ENCODE measurements at regions not wholly inside any gene's neighbourhood (a gene's known extent, or its start where the extent isn't known, plus 50 kb on each side); places are given as distances from the start of the nearest gene placed in this dataset.

- ChIA-PET CTCF (interaction anchor here (1.2 kb wide), 1 partner anchor 18 kb away, joined by 3 read pairs; no protein-coding TSS in a partner anchor), RAD21 (ENCODE audit: low non-redundant PET in 1 of 2, low total read pairs in 2 of 2, uncharacterized antibody in 2 of 2, unreplicated experiment in 2 of 2) (no interaction called here), POLR2A (interaction anchor here (1.1 to 1.6 kb wide), 2 partner anchors 15 to 82 kb away, joined by 4 to 5 read pairs; no protein-coding TSS in a partner anchor)
- intact Hi-C loops (cut with micrococcal nuclease): no loop called here
- no peak overlapping the region for H3K27ac ChIP-seq (ENCODE audit: low read depth, low read length)
- ATAC-seq (no peak), DNase-seq (ENCODE audit: low read depth, low spot score) (no peak)
- no peaks in the 10 kb centered on the region for H3K27me3 ChIP-seq (ENCODE audit: insufficient read depth, low read length)
- no peaks in the 10 kb centered on the region for H3K79me2 ChIP-seq (ENCODE audit: insufficient read depth, low read length)
- no peaks in the 10 kb centered on the region for H3K9me3 ChIP-seq (ENCODE audit: control insufficient read depth in 1 of 2, insufficient read depth in 1 of 2, low read depth in 1 of 2, low read length in 2 of 2)
- no TSS peak for BruUV-seq (replicated peaks)
- H3K36me3 ChIP-seq (ENCODE audit: control insufficient read depth in 1 of 2, insufficient read depth in 2 of 2, low read length in 2 of 2): no peaks in the 10 kb centered on the region
- H3K4me2 ChIP-seq (ENCODE audit: low read length): no peak overlapping the region
- no peak for TF ChIP-seq POLR2AphosphoS5 (IDR thresholded peaks at IDR 0.05; ENCODE audit: low read depth, low read length)
- TF ChIP-seq CEBPB (IDR thresholded peaks at IDR 0.05; ENCODE audit: low read depth): no peak
- TF ChIP-seq, protein P1, sequence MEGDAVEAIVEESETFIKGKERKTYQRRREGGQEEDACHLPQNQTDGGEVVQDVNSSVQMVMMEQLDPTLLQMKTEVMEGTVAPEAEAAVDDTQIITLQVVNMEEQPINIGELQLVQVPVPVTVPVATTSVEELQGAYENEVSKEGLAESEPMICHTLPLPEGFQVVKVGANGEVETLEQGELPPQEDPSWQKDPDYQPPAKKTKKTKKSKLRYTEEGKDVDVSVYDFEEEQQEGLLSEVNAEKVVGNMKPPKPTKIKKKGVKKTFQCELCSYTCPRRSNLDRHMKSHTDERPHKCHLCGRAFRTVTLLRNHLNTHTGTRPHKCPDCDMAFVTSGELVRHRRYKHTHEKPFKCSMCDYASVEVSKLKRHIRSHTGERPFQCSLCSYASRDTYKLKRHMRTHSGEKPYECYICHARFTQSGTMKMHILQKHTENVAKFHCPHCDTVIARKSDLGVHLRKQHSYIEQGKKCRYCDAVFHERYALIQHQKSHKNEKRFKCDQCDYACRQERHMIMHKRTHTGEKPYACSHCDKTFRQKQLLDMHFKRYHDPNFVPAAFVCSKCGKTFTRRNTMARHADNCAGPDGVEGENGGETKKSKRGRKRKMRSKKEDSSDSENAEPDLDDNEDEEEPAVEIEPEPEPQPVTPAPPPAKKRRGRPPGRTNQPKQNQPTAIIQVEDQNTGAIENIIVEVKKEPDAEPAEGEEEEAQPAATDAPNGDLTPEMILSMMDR (IDR thresholded peaks at IDR 0.05 in 2 of 3, conservative IDR thresholded peaks at IDR 0.05 in 1 of 3; ENCODE audit: borderline replicate concordance in 1 of 3, insufficient read depth in 1 of 3, low read depth in 2 of 3, low read length in 2 of 3): no peak
- TF ChIP-seq EGR1 (IDR thresholded peaks at IDR 0.05; ENCODE audit: low read depth): no peak
- TF ChIP-seq SP1 (IDR thresholded peaks at IDR 0.05; ENCODE audit: low read depth): no peak
- TF ChIP-seq CBX3 (IDR thresholded peaks at IDR 0.05; ENCODE audit: low read depth): no peak
- no peak for TF ChIP-seq EZH2 (IDR thresholded peaks at IDR 0.05)
- no peaks in the 10 kb centered on the region for H4K20me1 ChIP-seq (ENCODE audit: insufficient read depth)
- H3K9me2 ChIP-seq (ENCODE audit: insufficient read depth): no peaks in the 10 kb centered on the region
- no peak overlapping the region for H2AFZ ChIP-seq (ENCODE audit: low read depth, low read length, poor library complexity, severe bottlenecking)
- H3K4me3 ChIP-seq (replicated peaks in 1 of 2; ENCODE audit: low read depth in 1 of 2, low read length in 2 of 2): no peak overlapping the region
- no peak overlapping the region for H3K9ac ChIP-seq (ENCODE audit: low read length)
- peaks cover 21 to 47% of the 10 kb centered on the region in 2 experiments for H3K4me1 ChIP-seq (ENCODE audit: control insufficient read depth in 1 of 2, insufficient read depth in 2 of 2, low read length in 2 of 2)
These were observed 80.4 kb upstream of the MSX1 start for GRCh38 chr4:4779054-4779453.

GRCh38 chr4:4778554-4778953, 80.9 kb upstream of the MSX1 start:
- intact Hi-C loops (cut with micrococcal nuclease): no loop called here
- POLR2A ChIA-PET: interaction anchor here (1.1 to 1.6 kb wide), 2 partner anchors 15 to 83 kb away, joined by 4 to 5 read pairs; no protein-coding TSS in a partner anchor
- DNase-seq (ENCODE audit: low read depth, low spot score): no peak
- H3K79me2 ChIP-seq (ENCODE audit: insufficient read depth, low read length): no peaks in the 10 kb centered on the region
- no peaks in the 10 kb centered on the region for H3K9me2 ChIP-seq (ENCODE audit: insufficient read depth)
- ATAC-seq: no peak
- H4K20me1 ChIP-seq (ENCODE audit: insufficient read depth): no peaks in the 10 kb centered on the region
- peak overlapping the region; percentile 18; the same call in 1 of the 2 replicates for H3K4me2 ChIP-seq (ENCODE audit: low read length)
- TF ChIP-seq CEBPB (IDR thresholded peaks at IDR 0.05; ENCODE audit: low read depth): 0 out of 2 replicates have a peak, but pooled peaks have one; percentile 27
- TF ChIP-seq EGR1 (IDR thresholded peaks at IDR 0.05; ENCODE audit: low read depth): no peak
- no peak for TF ChIP-seq TCF7L2 (IDR thresholded peaks at IDR 0.05; ENCODE audit: borderline replicate concordance, extremely low read depth, insufficient read depth, insufficient read length)
- no peak for TF ChIP-seq POLR2A (IDR thresholded peaks at IDR 0.05; ENCODE audit: borderline replicate concordance, extremely low read depth, insufficient read depth, insufficient read length)
- TF ChIP-seq RAD21 (IDR thresholded peaks at IDR 0.05; ENCODE audit: low read depth): no peak
- CTCF ChIA-PET: interaction anchor here (1.2 kb wide), 1 partner anchor 18 kb away, joined by 3 read pairs; no protein-coding TSS in a partner anchor
- peaks cover 21 to 47% of the 10 kb centered on the region in 2 experiments for H3K4me1 ChIP-seq (ENCODE audit: control insufficient read depth in 1 of 2, insufficient read depth in 2 of 2, low read length in 2 of 2)
- H3K27me3 ChIP-seq (ENCODE audit: insufficient read depth, low read length): no peaks in the 10 kb centered on the region
- H2AFZ ChIP-seq (ENCODE audit: low read depth, low read length, poor library complexity, severe bottlenecking): no peak overlapping the region
- H3K9ac ChIP-seq (ENCODE audit: low read length): no peak overlapping the region
- no peaks in the 10 kb centered on the region for H3K9me3 ChIP-seq (ENCODE audit: control insufficient read depth in 1 of 2, insufficient read depth in 1 of 2, low read depth in 1 of 2, low read length in 2 of 2)
- no TSS peak for BruUV-seq (replicated peaks)
- RAD21 ChIA-PET (ENCODE audit: low non-redundant PET in 1 of 2, low total read pairs in 2 of 2, uncharacterized antibody in 2 of 2, unreplicated experiment in 2 of 2): no interaction called here
- H3K36me3 ChIP-seq (ENCODE audit: control insufficient read depth in 1 of 2, insufficient read depth in 2 of 2, low read length in 2 of 2): no peaks in the 10 kb centered on the region
- H3K4me3 ChIP-seq (replicated peaks in 1 of 2; ENCODE audit: low read depth in 1 of 2, low read length in 2 of 2): no peak overlapping the region
- no peak overlapping the region for H3K27ac ChIP-seq (ENCODE audit: low read depth, low read length)
